Muscle layer of duodenum (tissue), 2 donors: ENCODE measurements at regions not wholly inside any gene's neighbourhood (a gene's known extent, or its start where the extent isn't known, plus 50 kb on each side); places are given as distances from the start of the nearest gene placed in this dataset.
"Not testable (repeated sequence)": the region's sequence is repeated elsewhere in the genome, so short reads cannot be mapped to it uniquely, and the experiment has no call there.

ENCODE experiments used
- H3K27ac ChIP-seq: one replicate; pipeline ENCODE4 v1.7.0; 2013; ENCODE audit warnings: mild to moderate bottlenecking, low read length
- H3K27me3 ChIP-seq: one replicate; pipeline ENCODE4 v1.7.0; 2013; ENCODE audit warnings: low read depth, mild to moderate bottlenecking, control low read depth, low read length
- H3K36me3 ChIP-seq, 2 donors: one replicate each; pipeline ENCODE4 v1.7.0; 2013; ENCODE audit warnings: low read length in 2 of 2, control low read depth in 1 of 2, mild to moderate bottlenecking in 1 of 2; ENCODE audit not compliant: insufficient read depth in 2 of 2, control insufficient read depth in 1 of 2
- H3K4me1 ChIP-seq, 2 donors: one replicate each; pipeline ENCODE4 v1.7.0; 2013; ENCODE audit warnings: low read length in 2 of 2, mild to moderate bottlenecking in 2 of 2, control low read depth in 1 of 2, moderate library complexity in 1 of 2; ENCODE audit not compliant: insufficient read depth in 2 of 2, control insufficient read depth in 1 of 2
- H3K4me3 ChIP-seq, 2 donors: one replicate each; pipeline ENCODE4 v1.7.0; 2013; ENCODE audit warnings: low read length in 2 of 2, low read depth in 1 of 2, mild to moderate bottlenecking in 1 of 2
- H3K9me3 ChIP-seq, 2 donors: one replicate each; pipeline ENCODE4 v1.7.0; 2013; ENCODE audit warnings: low read length in 2 of 2, control low read depth in 1 of 2, mild to moderate bottlenecking in 1 of 2; ENCODE audit not compliant: control insufficient read depth in 1 of 2
- donor health status: healthy.

GRCh38 chr6:25144919-25145318 is 134.3 kb upstream of the CARMIL1 start:
- H3K4me1 ChIP-seq, result no peaks in the 10 kb centered on the region
- no peaks in the 10 kb centered on the region for H3K9me3 ChIP-seq
- no peak overlapping the region for H3K4me3 ChIP-seq
- no peaks in the 10 kb centered on the region for H3K27me3 ChIP-seq
- no peak overlapping the region for H3K27ac ChIP-seq
- H3K36me3 ChIP-seq, result no peaks in the 10 kb centered on the region

- Histone ChIP-seq H3K27ac (no peak overlapping the region), H3K4me1 (no peaks in the 10 kb centered on the region), H3K4me3 (no peak overlapping the region), H3K36me3 (no peaks in the 10 kb centered on the region), H3K27me3 (no peaks in the 10 kb centered on the region), H3K9me3 (no peaks in the 10 kb centered on the region)
These were observed 132.0 kb upstream of the CARMIL1 start for GRCh38 chr6:25147223-25147622.

GRCh38 chr6:25150031-25150430 is 129.1 kb upstream of the CARMIL1 start:
- Histone ChIP-seq H3K27me3 (no peaks in the 10 kb centered on the region), H3K4me1 (no peaks in the 10 kb centered on the region), H3K4me3 (no peak overlapping the region), H3K9me3 (no peaks in the 10 kb centered on the region), H3K36me3 (no peaks in the 10 kb centered on the region), H3K27ac (no peak overlapping the region)

- Histone ChIP-seq H3K9me3 (no peaks in the 10 kb centered on the region), H3K27ac (no peak overlapping the region)
These were observed 128.3 kb upstream of the CARMIL1 start for GRCh38 chr6:25150863-25151262.

GRCh38 chr6:25153079-25153478 is 126.1 kb upstream of the CARMIL1 start:
- Histone ChIP-seq H3K4me3 (no peak overlapping the region), H3K4me1 (no peaks in the 10 kb centered on the region), H3K9me3 (no peaks in the 10 kb centered on the region), H3K27me3 (no peaks in the 10 kb centered on the region), H3K36me3 (no peaks in the 10 kb centered on the region), H3K27ac (no peak overlapping the region)

More at GRCh38 chr6:25150863-25151262, 128.3 kb upstream of the CARMIL1 start:
- no peaks in the 10 kb centered on the region for H3K27me3 ChIP-seq
- no peak overlapping the region for H3K4me3 ChIP-seq
- H3K36me3 ChIP-seq, result no peaks in the 10 kb centered on the region
- no peaks in the 10 kb centered on the region for H3K4me1 ChIP-seq

GRCh38 chr6:25154034-25154596 is 125.1 kb upstream of the CARMIL1 start:
- Histone ChIP-seq H3K27me3 (no peaks in the 10 kb centered on the region), H3K4me3 (no peak overlapping the region), H3K36me3 (no peaks in the 10 kb centered on the region), H3K9me3 (peaks cover 0 to 8% of the 10 kb centered on the region in 2 donors), H3K4me1 (no peaks in the 10 kb centered on the region), H3K27ac (no peak overlapping the region)

- Histone ChIP-seq H3K9me3 (peaks cover 0 to 8% of the 10 kb centered on the region in 2 donors), H3K36me3 (no peaks in the 10 kb centered on the region), H3K27ac (no peak overlapping the region), H3K4me3 (no peak overlapping the region), H3K27me3 (no peaks in the 10 kb centered on the region), H3K4me1 (no peaks in the 10 kb centered on the region)
These were observed 124.0 kb upstream of the CARMIL1 start for GRCh38 chr6:25155211-25155610.

GRCh38 chr6:25156123-25156522 is 123.1 kb upstream of the CARMIL1 start:
- H3K36me3 ChIP-seq, result no peaks in the 10 kb centered on the region
- no peak overlapping the region for H3K27ac ChIP-seq
- no peak overlapping the region for H3K4me3 ChIP-seq
- H3K4me1 ChIP-seq, result no peaks in the 10 kb centered on the region
- H3K9me3 ChIP-seq, result peaks cover 0 to 8% of the 10 kb centered on the region in 2 donors
- H3K27me3 ChIP-seq, result no peaks in the 10 kb centered on the region

GRCh38 chr6:25157183-25157582 is 122.0 kb upstream of the CARMIL1 start:
- Histone ChIP-seq H3K4me1 (no peaks in the 10 kb centered on the region), H3K4me3 (no peak overlapping the region), H3K36me3 (no peaks in the 10 kb centered on the region), H3K9me3 (peaks cover 0 to 8% of the 10 kb centered on the region in 2 donors), H3K27me3 (no peaks in the 10 kb centered on the region), H3K27ac (no peak overlapping the region)

GRCh38 chr6:25157842-25158241 is 121.3 kb upstream of the CARMIL1 start:
- H3K4me3 ChIP-seq, result no peak overlapping the region
- H3K27ac ChIP-seq, result no peak overlapping the region
- no peaks in the 10 kb centered on the region for H3K36me3 ChIP-seq
- no peaks in the 10 kb centered on the region for H3K4me1 ChIP-seq
- peaks cover 0 to 8% of the 10 kb centered on the region in 2 donors for H3K9me3 ChIP-seq
- H3K27me3 ChIP-seq, result no peaks in the 10 kb centered on the region

- H3K4me1 ChIP-seq, H3K27ac ChIP-seq, H3K36me3 ChIP-seq, H3K27me3 ChIP-seq, H3K9me3 ChIP-seq, H3K4me3 ChIP-seq: not testable (repeated sequence)
These were observed 119.0 kb upstream of the CARMIL1 start for GRCh38 chr6:25160134-25160533.

GRCh38 chr6:25165177-25165576 is 114.0 kb upstream of the CARMIL1 start:
- Histone ChIP-seq H3K36me3 (no peaks in the 10 kb centered on the region), H3K9me3 (no peaks in the 10 kb centered on the region), H3K27ac (no peak overlapping the region), H3K4me1 (no peaks in the 10 kb centered on the region), H3K27me3 (no peaks in the 10 kb centered on the region), H3K4me3 (no peak overlapping the region)
